Smooth muscle cell (in vitro differentiated cells): ENCODE measurements at regions not wholly inside any gene's neighbourhood (a gene's known extent, or its start where the extent isn't known, plus 50 kb on each side); places are given as distances from the start of the nearest gene placed in this dataset.

Experiments used
- DNase-seq: peaks from one replicate; lab custom pipeline; 2025; ENCODE audit not compliant: unreplicated experiment; lab: John Stamatoyannopoulos, UW
- H2AFZ ChIP-seq: fragments of 200-600 bp; sonication (generic); 2 replicates; pipeline ENCODE4 v1.6.0; 2016; ENCODE audit warnings: antibody characterized with exemption, low read depth, mild to moderate bottlenecking
- H3F3A ChIP-seq: fragments of 200-600 bp; sonication (generic); 2 replicates; pipeline ENCODE4 v1.6.0; 2017; ENCODE audit warnings: antibody characterized with exemption, low read depth
- H3K27ac ChIP-seq: fragments of 200-600 bp; sonication (generic); 2 replicates; pipeline ENCODE4 v1.5.1; 2016; ENCODE audit warnings: low read depth, mild to moderate bottlenecking
- H3K27me3 ChIP-seq: fragments of 200-600 bp; sonication (generic); 2 replicates; pipeline ENCODE4 v1.6.1; 2016; ENCODE audit warnings: low read depth, mild to moderate bottlenecking
- H3K36me3 ChIP-seq: fragments of 200-600 bp; sonication (generic); 2 replicates; pipeline ENCODE4 v1.5.1; 2016; ENCODE audit warnings: low read depth
- H3K4me1 ChIP-seq: fragments of 200-600 bp; sonication (generic); 2 replicates; pipeline ENCODE4 v1.5.1; 2016; ENCODE audit warnings: low read depth
- H3K4me2 ChIP-seq: fragments of 200-600 bp; sonication (generic); 2 replicates; pipeline ENCODE4 v1.6.0; 2016; ENCODE audit warnings: mild to moderate bottlenecking
- H3K4me3 ChIP-seq: fragments of 200-600 bp; sonication (generic); 2 replicates; pipeline ENCODE4 v1.5.1; 2016; ENCODE audit warnings: mild to moderate bottlenecking
- H3K79me2 ChIP-seq: fragments of 200-600 bp; sonication (generic); 2 replicates; pipeline ENCODE4 v1.6.0; 2016; ENCODE audit warnings: low read depth, mild to moderate bottlenecking
- H3K9ac ChIP-seq: fragments of 200-600 bp; sonication (generic); 2 replicates; pipeline ENCODE4 v1.6.0; 2016; ENCODE audit warnings: low read depth
- H3K9me3 ChIP-seq: fragments of 200-600 bp; sonication (generic); replicated peaks from 2 replicates; pipeline ENCODE4 v1.5.1; 2016; ENCODE audit warnings: low read depth
- H4K20me1 ChIP-seq: fragments of 200-600 bp; sonication (generic); 2 replicates; pipeline ENCODE4 v1.6.0; 2016; ENCODE audit warnings: low read depth
- WGBS: methylation state at CpG from one replicate; pipeline ENCODE4 v1.1.7; 2016; ENCODE audit warnings: low lambda C conversion rate; 5-methylcytosine and 5-hydroxymethylcytosine counted together
- TF ChIP-seq, protein P1 (sequence below): fragments of 200-600 bp; sonication (generic); IDR thresholded peaks from 2 replicates; pipeline ENCODE4 v1.5.1; 2017; ENCODE audit warnings: borderline replicate concordance, mild to moderate bottlenecking, antibody characterized with exemption; ENCODE audit not compliant: insufficient read depth, poor library complexity, severe bottlenecking

DNA sequence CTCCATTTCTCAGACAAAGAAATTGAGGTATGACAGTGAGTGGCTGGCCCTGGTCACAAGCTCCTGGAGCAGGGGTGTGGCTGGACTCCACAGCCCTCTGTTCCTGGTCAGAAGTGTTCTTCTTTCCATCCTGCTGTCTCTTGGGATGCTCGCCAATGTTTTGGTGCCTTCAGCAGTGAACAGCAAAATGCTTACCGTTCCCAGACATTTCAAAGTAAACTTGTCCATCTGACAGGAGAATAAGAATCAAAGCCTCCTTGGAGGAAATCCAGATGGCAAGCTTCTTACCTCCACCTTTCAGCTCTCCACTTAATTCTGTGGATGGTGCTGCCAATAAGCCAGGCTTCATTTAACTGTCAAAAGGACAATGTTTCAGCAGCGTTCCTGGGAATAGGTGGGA lies 954.1 kb downstream of the UQCRFS1 start:
- 78% methylated on average over 3 of the region's 3 CpGs for WGBS

DNA sequence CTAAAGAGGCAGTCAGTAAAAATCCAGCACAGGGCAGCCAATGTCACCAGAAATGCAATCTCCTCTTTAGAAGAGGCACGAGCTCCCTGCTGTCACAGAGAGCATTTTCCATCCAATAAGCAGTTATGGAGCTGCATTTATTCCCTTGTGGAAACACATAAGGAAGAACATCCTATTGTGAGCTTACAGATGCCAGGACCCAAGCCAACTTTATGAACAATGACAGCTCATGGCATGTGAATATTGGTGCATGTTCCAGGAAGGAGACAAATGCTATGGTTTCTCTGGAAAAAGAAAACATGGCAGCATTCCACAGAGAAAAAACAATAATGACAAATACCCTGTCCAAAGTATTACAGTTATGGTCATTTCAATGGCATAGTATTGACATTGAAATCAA lies 955.6 kb downstream of the UQCRFS1 start:
- Histone ChIP-seq H4K20me1 (no peaks in the 10 kb centered on the region), H3K27me3 (peaks cover 5% of the 10 kb centered on the region), H3K27ac (no peak overlapping the region), H3K36me3 (no peaks in the 10 kb centered on the region), H3K9me3 (no peaks in the 10 kb centered on the region), H3K4me2 (no peak overlapping the region), H3K9ac (no peak overlapping the region), H3K79me2 (no peaks in the 10 kb centered on the region), H3F3A (no peaks in the 10 kb centered on the region), H3K4me1 (no peaks in the 10 kb centered on the region), H3K4me3 (no peak overlapping the region), H2AFZ (no peak overlapping the region)
- no peak for DNase-seq
- WGBS, result 68% methylated on average over 1 of the region's 1 CpG
- TF ChIP-seq, protein P1, sequence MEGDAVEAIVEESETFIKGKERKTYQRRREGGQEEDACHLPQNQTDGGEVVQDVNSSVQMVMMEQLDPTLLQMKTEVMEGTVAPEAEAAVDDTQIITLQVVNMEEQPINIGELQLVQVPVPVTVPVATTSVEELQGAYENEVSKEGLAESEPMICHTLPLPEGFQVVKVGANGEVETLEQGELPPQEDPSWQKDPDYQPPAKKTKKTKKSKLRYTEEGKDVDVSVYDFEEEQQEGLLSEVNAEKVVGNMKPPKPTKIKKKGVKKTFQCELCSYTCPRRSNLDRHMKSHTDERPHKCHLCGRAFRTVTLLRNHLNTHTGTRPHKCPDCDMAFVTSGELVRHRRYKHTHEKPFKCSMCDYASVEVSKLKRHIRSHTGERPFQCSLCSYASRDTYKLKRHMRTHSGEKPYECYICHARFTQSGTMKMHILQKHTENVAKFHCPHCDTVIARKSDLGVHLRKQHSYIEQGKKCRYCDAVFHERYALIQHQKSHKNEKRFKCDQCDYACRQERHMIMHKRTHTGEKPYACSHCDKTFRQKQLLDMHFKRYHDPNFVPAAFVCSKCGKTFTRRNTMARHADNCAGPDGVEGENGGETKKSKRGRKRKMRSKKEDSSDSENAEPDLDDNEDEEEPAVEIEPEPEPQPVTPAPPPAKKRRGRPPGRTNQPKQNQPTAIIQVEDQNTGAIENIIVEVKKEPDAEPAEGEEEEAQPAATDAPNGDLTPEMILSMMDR, result no peak

More for the DNA sequence above, 954.1 kb downstream of the UQCRFS1 start:
- H3K36me3 ChIP-seq, result no peaks in the 10 kb centered on the region
- H3K9ac ChIP-seq, result no peak overlapping the region
- H3K27ac ChIP-seq, result no peak overlapping the region
- H3K9me3 ChIP-seq, result no peaks in the 10 kb centered on the region
- H3K79me2 ChIP-seq, result no peaks in the 10 kb centered on the region
- H3K4me3 ChIP-seq, result no peak overlapping the region
- TF ChIP-seq, protein P1, result no peak
- no peak overlapping the region for H3K4me2 ChIP-seq
- no peak for DNase-seq
- no peaks in the 10 kb centered on the region for H3F3A ChIP-seq
- H4K20me1 ChIP-seq, result no peaks in the 10 kb centered on the region
- H3K4me1 ChIP-seq, result no peaks in the 10 kb centered on the region
- H3K27me3 ChIP-seq, result peaks cover 5% of the 10 kb centered on the region
- no peak overlapping the region for H2AFZ ChIP-seq

DNA sequence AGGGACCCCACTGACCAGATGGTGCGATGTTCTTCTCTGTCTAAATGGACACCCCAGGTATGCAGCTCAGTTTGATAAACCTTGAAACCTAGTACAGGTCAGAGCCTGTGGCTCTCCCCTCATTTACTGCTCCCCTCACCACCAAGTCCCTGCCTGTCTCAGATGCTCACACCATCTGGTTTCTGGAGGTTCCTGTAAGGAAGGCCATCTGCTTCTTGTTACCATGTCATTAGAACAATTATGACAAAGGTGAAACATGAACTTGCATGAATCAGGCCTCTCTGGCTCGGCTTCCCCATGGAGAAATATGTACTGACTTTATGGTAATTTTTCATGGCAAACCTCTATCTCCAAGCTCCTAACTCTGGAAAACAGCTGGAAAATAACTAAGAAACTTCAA lies 965.7 kb downstream of the UQCRFS1 start:
- Histone ChIP-seq H3F3A (no peaks in the 10 kb centered on the region), H3K27me3 (no peaks in the 10 kb centered on the region), H3K9me3 (no peaks in the 10 kb centered on the region), H4K20me1 (no peaks in the 10 kb centered on the region), H2AFZ (no peak overlapping the region), H3K4me1 (no peaks in the 10 kb centered on the region), H3K27ac (no peak overlapping the region), H3K79me2 (no peaks in the 10 kb centered on the region), H3K4me3 (no peak overlapping the region), H3K36me3 (no peaks in the 10 kb centered on the region), H3K4me2 (no peak overlapping the region), H3K9ac (no peak overlapping the region)
- WGBS, result 90% methylated on average over 2 of the region's 2 CpGs
- no peak for DNase-seq
- TF ChIP-seq, protein P1, result no peak

- no peak overlapping the region for H3K9ac ChIP-seq
- no peaks in the 10 kb centered on the region for H3F3A ChIP-seq
- no peaks in the 10 kb centered on the region for H3K27me3 ChIP-seq
- no peak overlapping the region for H3K4me2 ChIP-seq
- no peaks in the 10 kb centered on the region for H3K9me3 ChIP-seq
- H3K79me2 ChIP-seq, result no peaks in the 10 kb centered on the region
- TF ChIP-seq, protein P1, result no peak
- no peaks in the 10 kb centered on the region for H3K36me3 ChIP-seq
- no peak overlapping the region for H3K4me3 ChIP-seq
- no peak overlapping the region for H2AFZ ChIP-seq
- 86% methylated on average over 3 of the region's 3 CpGs for WGBS
- no peak for DNase-seq
- no peak overlapping the region for H3K27ac ChIP-seq
- H4K20me1 ChIP-seq, result no peaks in the 10 kb centered on the region
- no peaks in the 10 kb centered on the region for H3K4me1 ChIP-seq
Observed at GRCh38 chr19:28245937-28246336, 967.0 kb downstream of the UQCRFS1 start.
